ENCODE measurements at regions not wholly inside any gene's neighbourhood (a gene's known extent, or its start where the extent isn't known, plus 50 kb on each side); places are given as distances from the start of the nearest gene placed in this dataset.

- no peak overlapping the region for H3K4me3 ChIP-seq (ENCODE audit: low read length)
- no peak for DNase-seq (ENCODE audit: low read depth)
- no peak for TF ChIP-seq CTCF (conservative IDR thresholded peaks at IDR 0.05; ENCODE audit: low read length)
Measured at GRCh38 chr18:60599995-60600394, 227.4 kb upstream of the MC4R start.

- TF ChIP-seq CTCF (conservative IDR thresholded peaks at IDR 0.05; ENCODE audit: low read length): no peak
- H3K4me3 ChIP-seq (ENCODE audit: low read length): no peak overlapping the region
- DNase-seq (ENCODE audit: low read depth): no peak
Measured at GRCh38 chr18:60601249-60601648, 228.7 kb upstream of the MC4R start.

- H3K4me3 ChIP-seq (ENCODE audit: low read length): no peak overlapping the region
- no peak for TF ChIP-seq CTCF (conservative IDR thresholded peaks at IDR 0.05; ENCODE audit: low read length)
- DNase-seq (ENCODE audit: low read depth): no peak
Measured at GRCh38 chr18:60623331-60623730, 250.8 kb upstream of the MC4R start.

- no peak for TF ChIP-seq CTCF (conservative IDR thresholded peaks at IDR 0.05; ENCODE audit: low read length)
- no peak for DNase-seq (ENCODE audit: low read depth)
- H3K4me3 ChIP-seq (ENCODE audit: low read length): no peak overlapping the region
Measured at GRCh38 chr18:60624207-60624606, 251.6 kb upstream of the MC4R start.

DNA sequence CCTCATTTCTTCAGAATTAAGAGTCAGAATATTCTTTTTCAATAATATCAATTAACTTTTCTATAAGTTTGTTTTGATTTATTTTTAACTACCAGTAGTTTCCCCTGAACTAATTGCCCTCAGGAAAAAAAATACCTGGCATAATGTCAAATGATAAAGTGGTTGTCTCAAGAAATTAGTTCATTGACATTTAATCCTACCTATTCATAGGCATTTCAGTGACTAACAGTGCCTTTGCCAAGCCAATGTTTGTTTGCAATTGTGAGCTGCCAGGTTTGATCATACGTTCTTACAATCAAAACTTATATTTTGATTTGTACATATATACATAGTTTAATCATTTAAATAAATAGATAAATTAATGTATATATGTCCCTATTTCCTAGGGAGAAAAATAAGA, 267.3 kb upstream of the MC4R start:
- DNase-seq (ENCODE audit: low read depth): no peak
- TF ChIP-seq CTCF (conservative IDR thresholded peaks at IDR 0.05; ENCODE audit: low read length): no peak

GRCh38 chr18:60643009-60643408, 270.4 kb upstream of the MC4R start:
- H3K4me3 ChIP-seq (ENCODE audit: low read length): no peak overlapping the region
- TF ChIP-seq CTCF (conservative IDR thresholded peaks at IDR 0.05; ENCODE audit: low read length): no peak
- DNase-seq (ENCODE audit: low read depth): no peak

More for the DNA sequence above, 267.3 kb upstream of the MC4R start:
- no peak overlapping the region for H3K4me3 ChIP-seq (ENCODE audit: low read length)

GRCh38 chr18:60646725-60647124, 274.1 kb upstream of the MC4R start:
- H3K4me3 ChIP-seq (ENCODE audit: low read length): no peak overlapping the region
- DNase-seq (ENCODE audit: low read depth): no peak
- TF ChIP-seq CTCF (conservative IDR thresholded peaks at IDR 0.05; ENCODE audit: low read length): no peak
